ENCODE measurements at regions not wholly inside any gene's neighbourhood (a gene's known extent, or its start where the extent isn't known, plus 50 kb on each side); places are given as distances from the start of the nearest gene placed in this dataset.
"Not testable (repeated sequence)": the region's sequence is repeated elsewhere in the genome, so short reads cannot be mapped to it uniquely, and the experiment has no call there.

GRCh38 chr1:121080197-121080903, 103.8 kb downstream of the FAM72B start:
- H3K4me1 ChIP-seq; H3K4me3 ChIP-seq; intact Hi-C loops (cut with DNase I); DNase-seq; H3K9me3 ChIP-seq; H3K36me3 ChIP-seq; H3K27ac ChIP-seq; H3K27me3 ChIP-seq: not testable (repeated sequence)
- peak; percentile 69 for ATAC-seq

GRCh38 chr1:121080904-121081264, 103.3 kb downstream of the FAM72B start:
- H3K4me1 ChIP-seq; DNase-seq; H3K27me3 ChIP-seq; H3K9me3 ChIP-seq; intact Hi-C loops (cut with DNase I); H3K4me3 ChIP-seq; H3K36me3 ChIP-seq; H3K27ac ChIP-seq; ATAC-seq: not testable (repeated sequence)

- H3K36me3 ChIP-seq; H3K9me3 ChIP-seq; intact Hi-C loops (cut with DNase I); DNase-seq; H3K4me3 ChIP-seq; ATAC-seq; H3K27me3 ChIP-seq; H3K27ac ChIP-seq; H3K4me1 ChIP-seq: not testable (repeated sequence)
Measured at GRCh38 chr1:121081625-121082199, 102.4 kb downstream of the FAM72B start.

- DNase-seq; intact Hi-C loops (cut with DNase I); H3K36me3 ChIP-seq; H3K9me3 ChIP-seq; H3K4me3 ChIP-seq; H3K27me3 ChIP-seq; ATAC-seq; H3K27ac ChIP-seq; H3K4me1 ChIP-seq: not testable (repeated sequence)
Measured at GRCh38 chr1:121082995-121083394, 101.1 kb downstream of the FAM72B start.

GRCh38 chr1:121086249-121086648, 97.9 kb downstream of the FAM72B start:
- H3K36me3 ChIP-seq; H3K27me3 ChIP-seq; H3K27ac ChIP-seq; H3K4me3 ChIP-seq; H3K9me3 ChIP-seq; DNase-seq; H3K4me1 ChIP-seq; ATAC-seq; intact Hi-C loops (cut with DNase I): not testable (repeated sequence)

GRCh38 chr1:121087221-121087620, 96.9 kb downstream of the FAM72B start:
- H3K27me3 ChIP-seq; intact Hi-C loops (cut with DNase I); H3K27ac ChIP-seq; H3K9me3 ChIP-seq; H3K4me3 ChIP-seq; H3K36me3 ChIP-seq; H3K4me1 ChIP-seq; DNase-seq: not testable (repeated sequence)
- ATAC-seq: peak; percentile 84

GRCh38 chr1:121088568-121088967, 95.6 kb downstream of the FAM72B start:
- H3K4me3 ChIP-seq; H3K27me3 ChIP-seq; intact Hi-C loops (cut with DNase I); H3K36me3 ChIP-seq; H3K9me3 ChIP-seq; DNase-seq; H3K27ac ChIP-seq; H3K4me1 ChIP-seq; ATAC-seq: not testable (repeated sequence)

GRCh38 chr1:121092329-121092968, 91.7 kb downstream of the FAM72B start:
- H3K4me3 ChIP-seq; H3K36me3 ChIP-seq; H3K9me3 ChIP-seq; intact Hi-C loops (cut with DNase I); H3K4me1 ChIP-seq; H3K27me3 ChIP-seq; H3K27ac ChIP-seq: not testable (repeated sequence)
- ATAC-seq (peak; percentile 71), DNase-seq (peak; percentile 67)

GRCh38 chr1:121095014-121095413, 89.1 kb downstream of the FAM72B start:
- DNase-seq; intact Hi-C loops (cut with DNase I): not testable (repeated sequence)

GRCh38 chr1:121097127-121097866, 86.8 kb downstream of the FAM72B start:
- peak; percentile 98 for ATAC-seq
- H3K27ac ChIP-seq: peak overlapping the region; percentile 66
- TF ChIP-seq CTCF (IDR thresholded peaks at IDR 0.05): peak; percentile 30
- intact Hi-C loops (cut with DNase I); H3K27me3 ChIP-seq; H3K36me3 ChIP-seq; H3K9me3 ChIP-seq; H3K4me1 ChIP-seq: not testable (repeated sequence)
- H3K4me3 ChIP-seq: peak overlapping the region; percentile 42
- DNase-seq: peak; percentile 91

More at GRCh38 chr1:121095014-121095413, 89.1 kb downstream of the FAM72B start:
- H3K27me3 ChIP-seq, H3K36me3 ChIP-seq, H3K4me1 ChIP-seq, ATAC-seq, H3K9me3 ChIP-seq, H3K27ac ChIP-seq, H3K4me3 ChIP-seq: not testable (repeated sequence)

- H3K9me3 ChIP-seq; H3K27ac ChIP-seq; H3K27me3 ChIP-seq; intact Hi-C loops (cut with DNase I); H3K4me1 ChIP-seq; H3K36me3 ChIP-seq: not testable (repeated sequence)
- peak; percentile 52 for ATAC-seq
- DNase-seq: peak; percentile 63
- peak overlapping the region; percentile 42 for H3K4me3 ChIP-seq
Measured at GRCh38 chr1:121097867-121098215, 86.3 kb downstream of the FAM72B start.

GRCh38 chr1:121109025-121109424, 75.1 kb downstream of the FAM72B start:
- H3K27me3 ChIP-seq; DNase-seq; H3K4me1 ChIP-seq; H3K9me3 ChIP-seq; H3K27ac ChIP-seq; H3K36me3 ChIP-seq; H3K4me3 ChIP-seq; intact Hi-C loops (cut with DNase I): not testable (repeated sequence)
- ATAC-seq: peak; percentile 84
